ENCODE measurements at regions not wholly inside any gene's neighbourhood (a gene's known extent, or its start where the extent isn't known, plus 50 kb on each side); places are given as distances from the start of the nearest gene placed in this dataset.
A peak's percentile ranks its signal among the peaks of the same experiment; 100 is the strongest.

- Histone ChIP-seq H3K4me2 (no peak overlapping the region; the same call in 1 of the 2 replicates), H3K36me3 (replicated peaks in 1 of 2; ENCODE audit: control insufficient read depth in 1 of 2, insufficient read depth in 2 of 2, low read length in 1 of 2) (no peaks in the 10 kb centered on the region), H3K27ac (ENCODE audit: low read depth in 2 of 2, low read length in 1 of 2) (no peak overlapping the region), H3F3A (replicated peaks; ENCODE audit: insufficient read depth) (no peaks in the 10 kb centered on the region), H4K20me1 (ENCODE audit: insufficient read depth) (no peaks in the 10 kb centered on the region), H3K79me2 (ENCODE audit: insufficient read depth) (no peaks in the 10 kb centered on the region), H3K9me2 (no peaks in the 10 kb centered on the region), H3K9me3 (no peaks in the 10 kb centered on the region), H3K27me3 (ENCODE audit: insufficient read depth) (no peaks in the 10 kb centered on the region), H3K4me3 (ENCODE audit: low read depth in 2 of 2, low read length in 1 of 2) (no peak overlapping the region), H3K9ac (no peak overlapping the region), H2AFZ (ENCODE audit: low read depth) (peak overlapping the region; percentile 68; the same call in 1 of the 2 replicates), H3K4me1 (ENCODE audit: control insufficient read depth in 1 of 2, insufficient read depth in 2 of 2, low read depth in 1 of 2, low read length in 1 of 2) (no peaks in the 10 kb centered on the region)
- no peak for TF ChIP-seq MAX (IDR thresholded peaks at IDR 0.05; ENCODE audit: low read depth)
- no peak for TF ChIP-seq CTCF (IDR thresholded peaks at IDR 0.05)
- TF ChIP-seq YY1 (IDR thresholded peaks at IDR 0.05; ENCODE audit: low read depth), result no peak
- TF ChIP-seq PBX3 (IDR thresholded peaks at IDR 0.05), result no peak
- TF ChIP-seq RXRA (IDR thresholded peaks at IDR 0.05; ENCODE audit: borderline replicate concordance, low read depth), result no peak
- no peak for TF ChIP-seq RFX5 (IDR thresholded peaks at IDR 0.05; ENCODE audit: low read length)
- no peak for TF ChIP-seq MEF2A (IDR thresholded peaks at IDR 0.05; ENCODE audit: borderline replicate concordance, low read depth)
- no peak for TF ChIP-seq EZH2phosphoT487 (IDR thresholded peaks at IDR 0.05; ENCODE audit: borderline replicate concordance, low read depth)
- ChIA-PET POLR2A (no interaction called here), CTCF (interaction anchor here (1.6 kb wide), 1 partner anchor 9 kb away, joined by 4 read pairs; no protein-coding TSS in a partner anchor)
- 36% methylated on average over 3 of the region's 5 CpGs for WGBS (ENCODE audit: low lambda C conversion rate)
- DNase-seq, result no peak
These were observed 640.1 kb downstream of the IQCM start for GRCh38 chr4:149175549-149175948.

- DNase-seq, result no peak
- Histone ChIP-seq H3K27ac (ENCODE audit: low read depth in 2 of 2, low read length in 1 of 2) (no peak overlapping the region), H3K9me3 (no peaks in the 10 kb centered on the region), H3K79me2 (ENCODE audit: insufficient read depth) (no peaks in the 10 kb centered on the region), H3K27me3 (ENCODE audit: insufficient read depth) (no peaks in the 10 kb centered on the region), H3K4me1 (ENCODE audit: control insufficient read depth in 1 of 2, insufficient read depth in 2 of 2, low read depth in 1 of 2, low read length in 1 of 2) (no peaks in the 10 kb centered on the region), H3F3A (replicated peaks; ENCODE audit: insufficient read depth) (no peaks in the 10 kb centered on the region), H3K9me2 (no peaks in the 10 kb centered on the region), H3K4me3 (ENCODE audit: low read depth in 2 of 2, low read length in 1 of 2) (no peak overlapping the region), H2AFZ (ENCODE audit: low read depth) (no peak overlapping the region), H3K4me2 (no peak overlapping the region), H3K36me3 (replicated peaks in 1 of 2; ENCODE audit: control insufficient read depth in 1 of 2, insufficient read depth in 2 of 2, low read length in 1 of 2) (no peaks in the 10 kb centered on the region), H3K9ac (no peak overlapping the region), H4K20me1 (ENCODE audit: insufficient read depth) (no peaks in the 10 kb centered on the region)
- TF ChIP-seq IRF3 (IDR thresholded peaks at IDR 0.05; ENCODE audit: low read depth, low read length) (no peak), CTCF (IDR thresholded peaks at IDR 0.05) (no peak)
- CTCF ChIA-PET, result no interaction called here
- WGBS (ENCODE audit: low lambda C conversion rate), result 29% methylated on average over 6 of the region's 6 CpGs
- POLR2A ChIA-PET, result no interaction called here
These were observed 642.2 kb downstream of the IQCM start for GRCh38 chr4:149173241-149174013.

All from SK-N-SH (cell line).